ENCODE measurements at regions not wholly inside any gene's neighbourhood (a gene's known extent, or its start where the extent isn't known, plus 50 kb on each side); places are given as distances from the start of the nearest gene placed in this dataset.

DNA sequence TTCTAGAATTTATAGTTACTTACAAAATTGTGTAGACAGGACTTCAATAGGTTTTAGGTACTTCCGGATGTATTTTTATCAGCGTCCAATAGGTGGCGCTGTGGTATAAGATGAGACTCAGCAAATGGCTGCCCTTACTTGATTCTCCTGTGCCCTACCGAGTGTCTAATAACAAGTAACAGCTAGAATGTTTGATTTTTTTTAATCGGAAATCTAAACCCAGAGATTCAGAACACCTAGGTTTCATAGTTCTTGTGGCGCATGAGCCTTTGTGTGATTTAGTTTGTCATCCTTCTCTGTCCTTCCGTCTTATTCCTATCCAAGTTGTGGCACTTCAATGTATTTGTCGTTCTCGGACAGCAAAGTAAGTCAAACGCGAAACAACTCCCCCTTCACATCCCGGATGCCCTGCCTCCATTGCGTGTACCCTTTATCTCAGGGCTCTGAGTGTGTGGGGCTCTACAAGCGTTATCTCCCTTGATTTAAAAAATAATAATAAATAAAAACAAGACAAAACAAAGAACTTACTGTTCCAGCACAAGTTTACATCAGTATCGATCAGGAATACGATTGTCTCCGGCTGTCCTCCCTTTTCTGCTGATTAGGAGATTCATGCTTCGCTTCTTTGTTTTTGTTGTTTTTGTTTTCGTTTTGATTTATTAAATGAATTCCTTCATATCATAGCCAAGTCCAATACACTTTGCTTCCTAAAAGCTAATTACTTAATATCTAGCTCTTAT, 50.7 kb upstream of the SLC30A5 start (continued):
- TF ChIP-seq ZBTB1 (CRISPR knock-in tag; IDR thresholded peaks at IDR 0.05; ENCODE audit: borderline replicate concordance): no peak
- no peak for TF ChIP-seq ZBED4 (CRISPR knock-in tag; IDR thresholded peaks at IDR 0.05; ENCODE audit: borderline replicate concordance)
- TF ChIP-seq ASH2L (IDR thresholded peaks at IDR 0.05; ENCODE audit: insufficient read length, low read depth, low read length): peak; percentile 39
- TF ChIP-seq AHR (CRISPR knock-in tag; IDR thresholded peaks at IDR 0.05): no peak
- no peak for TF ChIP-seq DR1 (CRISPR knock-in tag; IDR thresholded peaks at IDR 0.05)
- no peak for TF ChIP-seq ZNF639 (CRISPR knock-in tag; conservative IDR thresholded peaks at IDR 0.05)
- no peak for TF ChIP-seq FOSL2 (CRISPR knock-in tag; IDR thresholded peaks at IDR 0.05)
- TF ChIP-seq ZNF660 (CRISPR knock-in tag; IDR thresholded peaks at IDR 0.05; ENCODE audit: borderline replicate concordance, low read depth): no peak
- TF ChIP-seq, protein P1, sequence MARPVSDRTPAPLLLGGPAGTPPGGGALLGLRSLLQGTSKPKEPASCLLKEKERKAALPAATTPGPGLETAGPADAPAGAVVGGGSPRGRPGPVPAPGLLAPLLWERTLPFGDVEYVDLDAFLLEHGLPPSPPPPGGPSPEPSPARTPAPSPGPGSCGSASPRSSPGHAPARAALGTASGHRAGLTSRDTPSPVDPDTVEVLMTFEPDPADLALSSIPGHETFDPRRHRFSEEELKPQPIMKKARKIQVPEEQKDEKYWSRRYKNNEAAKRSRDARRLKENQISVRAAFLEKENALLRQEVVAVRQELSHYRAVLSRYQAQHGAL (CRISPR knock-in tag; IDR thresholded peaks at IDR 0.05; ENCODE audit: not compliant biosample characterization): no peak
- TF ChIP-seq SIX4 (CRISPR knock-in tag; IDR thresholded peaks at IDR 0.05): no peak
- TF ChIP-seq ZNF724P (CRISPR knock-in tag; IDR thresholded peaks at IDR 0.05; ENCODE audit: borderline replicate concordance): no peak
- no peak for TF ChIP-seq ZNF350 (CRISPR knock-in tag; IDR thresholded peaks at IDR 0.05; ENCODE audit: borderline replicate concordance, low read depth)
- no peak for TF ChIP-seq ZNF777 (CRISPR knock-in tag; IDR thresholded peaks at IDR 0.05)
- TF ChIP-seq FOXO1 (CRISPR knock-in tag; IDR thresholded peaks at IDR 0.05): no peak
- no peak for TF ChIP-seq ZNF33B (CRISPR knock-in tag; IDR thresholded peaks at IDR 0.05)
- TF ChIP-seq ZBTB2 (CRISPR knock-in tag; IDR thresholded peaks at IDR 0.05; ENCODE audit: low read depth): no peak
- no peak for TF ChIP-seq SUZ12 (IDR thresholded peaks at IDR 0.05; ENCODE audit: low read depth, low read length)
- TF ChIP-seq ZNF432 (CRISPR knock-in tag; IDR thresholded peaks at IDR 0.05; ENCODE audit: borderline replicate concordance): no peak
- TF ChIP-seq, protein P2, sequence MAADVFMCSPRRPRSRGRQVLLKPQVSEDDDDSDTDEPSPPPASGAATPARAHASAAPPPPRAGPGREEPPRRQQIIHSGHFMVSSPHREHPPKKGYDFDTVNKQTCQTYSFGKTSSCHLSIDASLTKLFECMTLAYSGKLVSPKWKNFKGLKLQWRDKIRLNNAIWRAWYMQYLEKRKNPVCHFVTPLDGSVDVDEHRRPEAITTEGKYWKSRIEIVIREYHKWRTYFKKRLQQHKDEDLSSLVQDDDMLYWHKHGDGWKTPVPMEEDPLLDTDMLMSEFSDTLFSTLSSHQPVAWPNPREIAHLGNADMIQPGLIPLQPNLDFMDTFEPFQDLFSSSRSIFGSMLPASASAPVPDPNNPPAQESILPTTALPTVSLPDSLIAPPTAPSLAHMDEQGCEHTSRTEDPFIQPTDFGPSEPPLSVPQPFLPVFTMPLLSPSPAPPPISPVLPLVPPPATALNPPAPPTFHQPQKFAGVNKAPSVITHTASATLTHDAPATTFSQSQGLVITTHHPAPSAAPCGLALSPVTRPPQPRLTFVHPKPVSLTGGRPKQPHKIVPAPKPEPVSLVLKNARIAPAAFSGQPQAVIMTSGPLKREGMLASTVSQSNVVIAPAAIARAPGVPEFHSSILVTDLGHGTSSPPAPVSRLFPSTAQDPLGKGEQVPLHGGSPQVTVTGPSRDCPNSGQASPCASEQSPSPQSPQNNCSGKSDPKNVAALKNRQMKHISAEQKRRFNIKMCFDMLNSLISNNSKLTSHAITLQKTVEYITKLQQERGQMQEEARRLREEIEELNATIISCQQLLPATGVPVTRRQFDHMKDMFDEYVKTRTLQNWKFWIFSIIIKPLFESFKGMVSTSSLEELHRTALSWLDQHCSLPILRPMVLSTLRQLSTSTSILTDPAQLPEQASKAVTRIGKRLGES (CRISPR knock-in tag; IDR thresholded peaks at IDR 0.05; ENCODE audit: borderline replicate concordance): no peak
- no peak for TF ChIP-seq ZNF761 (CRISPR knock-in tag; conservative IDR thresholded peaks at IDR 0.05)

All from HepG2 (cell line).